ENCODE measurements at regions not wholly inside any gene's neighbourhood (a gene's known extent, or its start where the extent isn't known, plus 50 kb on each side); places are given as distances from the start of the nearest gene placed in this dataset.
"Not testable (repeated sequence)": the region's sequence is repeated elsewhere in the genome, so short reads cannot be mapped to it uniquely, and the experiment has no call there.

- DNase-seq (ENCODE audit: low read depth), result no peak
These were observed 70.5 kb upstream of the SLC4A7 start for GRCh38 chr3:27554706-27555105.

- DNase-seq (ENCODE audit: low read depth), result no peak
These were observed 69.8 kb upstream of the SLC4A7 start for GRCh38 chr3:27553886-27554540.

GRCh38 chr3:27552708-27553107 lies 68.5 kb upstream of the SLC4A7 start:
- not testable (repeated sequence) for DNase-seq (ENCODE audit: low read depth)

- DNase-seq (ENCODE audit: low read depth), result not testable (repeated sequence)
These were observed 67.2 kb upstream of the SLC4A7 start for GRCh38 chr3:27551413-27551812.

GRCh38 chr3:27545061-27545460 lies 60.9 kb upstream of the SLC4A7 start:
- no peak for DNase-seq (ENCODE audit: low read depth)

- DNase-seq (ENCODE audit: low read depth), result no peak
These were observed 60.2 kb upstream of the SLC4A7 start for GRCh38 chr3:27544372-27544865.

GRCh38 chr3:27542476-27542875 lies 58.3 kb upstream of the SLC4A7 start:
- DNase-seq (ENCODE audit: low read depth), result no peak

- no peak for DNase-seq (ENCODE audit: low read depth)
These were observed 56.0 kb upstream of the SLC4A7 start for GRCh38 chr3:27540231-27540630.

- no peak for DNase-seq (ENCODE audit: low read depth)
These were observed 52.3 kb upstream of the SLC4A7 start for GRCh38 chr3:27536491-27536890.

GRCh38 chr3:27535809-27536392 lies 51.7 kb upstream of the SLC4A7 start:
- DNase-seq (ENCODE audit: low read depth), result no peak

GRCh38 chr3:27533718-27534573 lies 49.8 kb upstream of the SLC4A7 start:
- DNase-seq (ENCODE audit: low read depth), result peak; percentile 3

Measured in activated T-helper 1 cell treated with Interleukin-2 at 50 U/mL for 16 hours (primary cell).